Ishikawa (cell line): ENCODE measurements at regions not wholly inside any gene's neighbourhood (a gene's known extent, or its start where the extent isn't known, plus 50 kb on each side); places are given as distances from the start of the nearest gene placed in this dataset.

Source experiments
- CEBPB ChIP-seq: IDR thresholded peaks from 2 replicates; pipeline ENCODE4 v1.6.1; 2012
- CREB1 ChIP-seq: IDR thresholded peaks from 2 replicates; pipeline ENCODE4 v1.6.1; 2012; ENCODE audit warnings: low read depth
- EGR1 ChIP-seq: IDR thresholded peaks from 2 replicates; pipeline ENCODE4 v1.6.1; 2012
- EP300 ChIP-seq: IDR thresholded peaks from 2 replicates; pipeline ENCODE4 v1.6.1; 2012; ENCODE audit warnings: borderline replicate concordance
- FOXM1 ChIP-seq: IDR thresholded peaks from 2 replicates; pipeline ENCODE4 v1.6.1; 2012; ENCODE audit warnings: low read depth, borderline replicate concordance
- MAX ChIP-seq: IDR thresholded peaks from 2 replicates; pipeline ENCODE4 v1.6.1; 2012
- NFIC ChIP-seq: IDR thresholded peaks from 2 replicates; pipeline ENCODE4 v1.6.1; 2012
- RAD21 ChIP-seq: IDR thresholded peaks from 2 replicates; pipeline ENCODE4 v1.6.1; 2012; ENCODE audit warnings: low read depth
- TAF1 ChIP-seq: IDR thresholded peaks from 2 replicates; pipeline ENCODE4 v1.6.1; 2012; ENCODE audit warnings: low read depth, mild to moderate bottlenecking
- TCF12 ChIP-seq: IDR thresholded peaks from 2 replicates; pipeline ENCODE4 v1.6.1; 2012; ENCODE audit warnings: low read depth
- TEAD4 ChIP-seq: IDR thresholded peaks from 2 replicates; pipeline ENCODE4 v1.6.1; 2012
- YY1 ChIP-seq: IDR thresholded peaks from 2 replicates; pipeline ENCODE4 v1.6.1; 2012; ENCODE audit warnings: low read depth
- ZBTB7A ChIP-seq: IDR thresholded peaks from 2 replicates; pipeline ENCODE4 v1.6.1; 2012; ENCODE audit warnings: low read depth
- TF ChIP-seq, protein P1 (sequence below): IDR thresholded peaks from 2 replicates; pipeline ENCODE4 v1.6.1; 2012; ENCODE audit warnings: low read depth, mild to moderate bottlenecking
- TF ChIP-seq, protein P2 (sequence below): IDR thresholded peaks from 2 replicates; pipeline ENCODE4 v1.6.1; 2012

- peak; percentile 30 for TF ChIP-seq TEAD4
- peak; percentile 75 for TF ChIP-seq NFIC
- TF ChIP-seq EGR1, result peak; percentile 86
- peak; percentile 91 for TF ChIP-seq TCF12
- TF ChIP-seq FOXM1, result peak; percentile 50; the same call in 1 of the 2 replicates
- no peak for TF ChIP-seq YY1
- peak; percentile 72; the same call in 1 of the 2 replicates for TF ChIP-seq EP300
- TF ChIP-seq ZBTB7A, result peak; percentile 96
- TF ChIP-seq MAX, result no peak; the same call in 1 of the 2 replicates
These were observed 92.4 kb downstream of the NCR2 start for GRCh38 chr6:41427642-41428335.

- TF ChIP-seq ZBTB7A (no peak), TEAD4 (no peak), EGR1 (no peak), NFIC (peak; percentile 77), FOXM1 (no peak), CREB1 (no peak), MAX (0 out of 2 replicates have a peak, but pooled peaks have one; percentile 2), EP300 (peak; percentile 48), TAF1 (no peak)
- TF ChIP-seq, protein P1, sequence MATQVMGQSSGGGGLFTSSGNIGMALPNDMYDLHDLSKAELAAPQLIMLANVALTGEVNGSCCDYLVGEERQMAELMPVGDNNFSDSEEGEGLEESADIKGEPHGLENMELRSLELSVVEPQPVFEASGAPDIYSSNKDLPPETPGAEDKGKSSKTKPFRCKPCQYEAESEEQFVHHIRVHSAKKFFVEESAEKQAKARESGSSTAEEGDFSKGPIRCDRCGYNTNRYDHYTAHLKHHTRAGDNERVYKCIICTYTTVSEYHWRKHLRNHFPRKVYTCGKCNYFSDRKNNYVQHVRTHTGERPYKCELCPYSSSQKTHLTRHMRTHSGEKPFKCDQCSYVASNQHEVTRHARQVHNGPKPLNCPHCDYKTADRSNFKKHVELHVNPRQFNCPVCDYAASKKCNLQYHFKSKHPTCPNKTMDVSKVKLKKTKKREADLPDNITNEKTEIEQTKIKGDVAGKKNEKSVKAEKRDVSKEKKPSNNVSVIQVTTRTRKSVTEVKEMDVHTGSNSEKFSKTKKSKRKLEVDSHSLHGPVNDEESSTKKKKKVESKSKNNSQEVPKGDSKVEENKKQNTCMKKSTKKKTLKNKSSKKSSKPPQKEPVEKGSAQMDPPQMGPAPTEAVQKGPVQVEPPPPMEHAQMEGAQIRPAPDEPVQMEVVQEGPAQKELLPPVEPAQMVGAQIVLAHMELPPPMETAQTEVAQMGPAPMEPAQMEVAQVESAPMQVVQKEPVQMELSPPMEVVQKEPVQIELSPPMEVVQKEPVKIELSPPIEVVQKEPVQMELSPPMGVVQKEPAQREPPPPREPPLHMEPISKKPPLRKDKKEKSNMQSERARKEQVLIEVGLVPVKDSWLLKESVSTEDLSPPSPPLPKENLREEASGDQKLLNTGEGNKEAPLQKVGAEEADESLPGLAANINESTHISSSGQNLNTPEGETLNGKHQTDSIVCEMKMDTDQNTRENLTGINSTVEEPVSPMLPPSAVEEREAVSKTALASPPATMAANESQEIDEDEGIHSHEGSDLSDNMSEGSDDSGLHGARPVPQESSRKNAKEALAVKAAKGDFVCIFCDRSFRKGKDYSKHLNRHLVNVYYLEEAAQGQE, result no peak
These were observed 93.1 kb downstream of the NCR2 start for GRCh38 chr6:41428336-41428995.

DNA sequence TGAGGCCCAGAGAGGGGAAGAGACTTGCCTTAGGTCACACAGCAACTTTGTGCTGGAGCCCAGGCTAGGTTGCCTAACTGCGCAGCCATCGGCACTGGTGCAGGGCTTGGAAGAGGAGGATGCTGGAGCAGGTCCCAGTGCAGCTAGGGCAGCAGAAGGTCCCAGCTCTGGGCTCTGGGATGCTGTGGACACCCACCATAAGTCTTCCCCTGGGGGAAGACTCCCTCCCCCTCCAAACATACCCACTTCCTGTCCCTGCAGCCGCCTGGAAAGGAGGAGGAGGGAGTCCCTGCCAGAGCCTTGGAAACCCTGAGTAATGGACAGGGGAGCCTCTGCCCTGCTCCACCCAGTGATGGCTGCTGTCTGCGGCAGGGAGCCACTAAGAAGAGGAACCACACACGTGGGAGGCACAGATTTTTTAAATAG, 93.6 kb downstream of the NCR2 start:
- no peak for TF ChIP-seq MAX
- TF ChIP-seq ZBTB7A, result no peak
- no peak for TF ChIP-seq CREB1

DNA sequence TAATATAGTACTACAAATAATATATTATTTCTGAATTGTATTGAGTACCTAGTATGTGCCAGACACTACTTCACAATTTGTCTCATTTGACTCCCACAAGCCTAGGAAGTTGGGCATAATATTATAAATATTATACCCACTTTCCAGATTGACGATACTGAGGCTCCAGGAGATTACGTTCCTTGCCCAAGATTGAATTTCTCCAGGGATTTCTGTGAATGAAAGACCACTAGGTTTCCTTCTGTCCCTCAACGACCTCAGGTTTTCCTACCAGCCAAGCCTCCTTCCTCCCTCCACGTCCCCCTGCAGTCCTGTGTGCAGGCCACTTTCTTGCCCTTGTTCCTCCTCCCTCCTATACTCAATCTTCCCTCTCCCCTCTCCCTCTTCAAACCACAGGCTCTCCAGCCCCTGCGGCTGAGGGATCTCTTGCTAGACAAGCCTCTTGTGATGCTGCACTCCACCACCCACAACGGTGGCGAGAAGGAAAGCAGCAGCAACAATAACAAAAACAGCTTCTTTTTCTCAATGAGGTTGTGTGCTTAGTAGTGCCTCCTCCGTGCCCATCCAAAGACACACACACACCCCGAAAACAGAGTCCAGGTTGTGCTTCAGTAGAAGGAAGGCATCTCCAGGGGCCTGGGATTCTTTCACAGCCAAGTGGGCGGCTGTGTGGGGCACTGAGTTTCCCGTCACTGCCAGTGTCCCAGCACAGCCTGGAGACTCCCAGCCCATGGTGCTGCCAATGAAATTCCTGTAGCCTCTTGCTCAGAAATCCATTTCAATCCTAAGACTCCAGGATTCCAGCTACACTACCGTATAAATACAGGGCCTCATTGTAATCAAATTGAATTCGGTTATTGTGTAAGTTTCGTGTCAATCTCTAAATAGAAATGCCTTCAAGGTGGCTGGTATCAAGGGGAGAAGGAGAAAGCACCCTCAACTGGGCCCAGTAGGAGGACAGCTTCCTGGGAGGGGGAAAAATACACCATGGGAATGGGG, 94.4 kb downstream of the NCR2 start:
- no peak for TF ChIP-seq CREB1
- no peak for TF ChIP-seq RAD21
- TF ChIP-seq CEBPB, result no peak
- no peak for TF ChIP-seq TCF12
- TF ChIP-seq MAX, result no peak
- no peak for TF ChIP-seq YY1
- TF ChIP-seq, protein P2, sequence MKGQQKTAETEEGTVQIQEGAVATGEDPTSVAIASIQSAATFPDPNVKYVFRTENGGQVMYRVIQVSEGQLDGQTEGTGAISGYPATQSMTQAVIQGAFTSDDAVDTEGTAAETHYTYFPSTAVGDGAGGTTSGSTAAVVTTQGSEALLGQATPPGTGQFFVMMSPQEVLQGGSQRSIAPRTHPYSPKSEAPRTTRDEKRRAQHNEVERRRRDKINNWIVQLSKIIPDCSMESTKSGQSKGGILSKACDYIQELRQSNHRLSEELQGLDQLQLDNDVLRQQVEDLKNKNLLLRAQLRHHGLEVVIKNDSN, result no peak
- TF ChIP-seq, protein P1, result no peak
- no peak for TF ChIP-seq TEAD4
- no peak for TF ChIP-seq EP300
- TF ChIP-seq FOXM1, result no peak
- TF ChIP-seq EGR1, result no peak
- TF ChIP-seq TAF1, result no peak
- no peak for TF ChIP-seq NFIC
- no peak for TF ChIP-seq ZBTB7A

GRCh38 chr6:41430875-41431274, 95.5 kb downstream of the NCR2 start:
- no peak for TF ChIP-seq CEBPB
- TF ChIP-seq RAD21, result no peak
- TF ChIP-seq EP300, result peak; percentile 38; the same call in 1 of the 2 replicates
- no peak for TF ChIP-seq CREB1
